DMS53 treated with DMSO at 0.1 percent for 48 hours (cell line): ENCODE measurements at regions not wholly inside any gene's neighbourhood (a gene's known extent, or its start where the extent isn't known, plus 50 kb on each side); places are given as distances from the start of the nearest gene placed in this dataset.

Experiments used
- DNase-seq: peaks from one replicate; lab custom pipeline; 2025; ENCODE audit not compliant: unreplicated experiment; lab: John Stamatoyannopoulos, UW

GRCh38 chr1:239219679-239220078, 166.7 kb upstream of the CHRM3 start:
- no peak for DNase-seq

GRCh38 chr1:239218301-239218700, 168.1 kb upstream of the CHRM3 start:
- no peak for DNase-seq

GRCh38 chr1:239212811-239213220, 173.6 kb upstream of the CHRM3 start:
- DNase-seq: no peak

GRCh38 chr1:239209591-239209990, 176.8 kb upstream of the CHRM3 start:
- DNase-seq: no peak

GRCh38 chr1:239204401-239204800, 182.0 kb upstream of the CHRM3 start:
- DNase-seq: no peak

- DNase-seq: no peak
Observed at GRCh38 chr1:239197871-239198270, 188.5 kb upstream of the CHRM3 start.

- no peak for DNase-seq
Observed at GRCh38 chr1:239189998-239190512, 196.3 kb upstream of the CHRM3 start.

GRCh38 chr1:239186487-239186886, 199.9 kb upstream of the CHRM3 start:
- no peak for DNase-seq

GRCh38 chr1:239185245-239185619, 201.1 kb upstream of the CHRM3 start:
- DNase-seq: no peak

GRCh38 chr1:239184561-239185244, 201.7 kb upstream of the CHRM3 start:
- no peak for DNase-seq

- DNase-seq: peak; percentile 41
Observed at GRCh38 chr1:239178961-239179360, 207.4 kb upstream of the CHRM3 start.

- no peak for DNase-seq
Observed at GRCh38 chr1:239174880-239175279, 211.5 kb upstream of the CHRM3 start.

GRCh38 chr1:239170828-239171227, 215.5 kb upstream of the CHRM3 start:
- DNase-seq: no peak

- DNase-seq: no peak
Observed at GRCh38 chr1:239169276-239169675, 217.1 kb upstream of the CHRM3 start.

GRCh38 chr1:239164451-239165180, 221.8 kb upstream of the CHRM3 start:
- DNase-seq: no peak

- no peak for DNase-seq
Observed at GRCh38 chr1:239155466-239156091, 230.8 kb upstream of the CHRM3 start.

GRCh38 chr1:239151937-239152336, 234.4 kb upstream of the CHRM3 start:
- no peak for DNase-seq

GRCh38 chr1:239140968-239141367, 245.4 kb upstream of the CHRM3 start:
- no peak for DNase-seq

GRCh38 chr1:239139801-239140200, 246.6 kb upstream of the CHRM3 start:
- DNase-seq: no peak

GRCh38 chr1:239128541-239128940, 257.8 kb upstream of the CHRM3 start:
- no peak for DNase-seq

GRCh38 chr1:239126884-239127283, 259.5 kb upstream of the CHRM3 start:
- no peak for DNase-seq

GRCh38 chr1:239125893-239126292, 260.5 kb upstream of the CHRM3 start:
- DNase-seq: no peak
